Cerebellar cortex (tissue), 1 donor: ENCODE measurements at regions not wholly inside any gene's neighbourhood (a gene's known extent, or its start where the extent isn't known, plus 50 kb on each side); places are given as distances from the start of the nearest gene placed in this dataset.

Experiments used
- DNase-seq: peaks from one replicate; pipeline ENCODE4 v3.0.0-alpha.2; 2015; ENCODE audit warnings: low spot score

- DNase-seq = no peak
Observed at GRCh38 chr1:62917314-62917713, 133.4 kb downstream of the ATG4C start.

GRCh38 chr1:62917805-62918204 is 133.9 kb downstream of the ATG4C start:
- DNase-seq = no peak

- no peak for DNase-seq
Observed at GRCh38 chr1:62918700-62919099, 134.8 kb downstream of the ATG4C start.

GRCh38 chr1:62922006-62922405 is 138.1 kb downstream of the ATG4C start:
- DNase-seq = no peak

- DNase-seq = no peak
Observed at GRCh38 chr1:62924983-62925790, 141.3 kb downstream of the ATG4C start.

- DNase-seq = no peak
Observed at GRCh38 chr1:62926681-62927252, 142.8 kb downstream of the ATG4C start.

- DNase-seq = no peak
Observed at GRCh38 chr1:62928885-62929284, 145.0 kb downstream of the ATG4C start.

- no peak for DNase-seq
Observed at GRCh38 chr1:62937634-62938296, 153.8 kb downstream of the ATG4C start.

- DNase-seq = no peak
Observed at GRCh38 chr1:62941780-62942179, 157.8 kb downstream of the ATG4C start.

- DNase-seq = no peak
Observed at GRCh38 chr1:62946511-62946910, 162.6 kb downstream of the ATG4C start.

GRCh38 chr1:62951428-62951827 is 167.5 kb downstream of the ATG4C start:
- no peak for DNase-seq

- DNase-seq = no peak
Observed at GRCh38 chr1:62952596-62952995, 168.7 kb downstream of the ATG4C start.

- DNase-seq = no peak
Observed at GRCh38 chr1:62953633-62954032, 169.7 kb downstream of the ATG4C start.

GRCh38 chr1:62954758-62955157 is 170.8 kb downstream of the ATG4C start:
- DNase-seq = no peak

- DNase-seq = no peak
Observed at GRCh38 chr1:62955666-62956065, 171.7 kb downstream of the ATG4C start.

- DNase-seq = no peak
Observed at GRCh38 chr1:62962014-62962812, 178.3 kb downstream of the ATG4C start.

GRCh38 chr1:62962901-62963776 is 179.2 kb downstream of the ATG4C start:
- DNase-seq = peak; percentile 8

GRCh38 chr1:62964141-62964540 is 180.2 kb downstream of the ATG4C start:
- DNase-seq = no peak

- no peak for DNase-seq
Observed at GRCh38 chr1:62967031-62967430, 183.1 kb downstream of the ATG4C start.

GRCh38 chr1:62977366-62977765 is 193.4 kb downstream of the ATG4C start:
- DNase-seq = no peak

- DNase-seq = no peak
Observed at GRCh38 chr1:62978741-62979140, 194.8 kb downstream of the ATG4C start.
